Esophagus muscularis mucosa (tissue), 4 donors: ENCODE measurements at regions not wholly inside any gene's neighbourhood (a gene's known extent, or its start where the extent isn't known, plus 50 kb on each side); places are given as distances from the start of the nearest gene placed in this dataset.
A peak's percentile ranks its signal among the peaks of the same experiment; 100 is the strongest.
"Not testable (repeated sequence)": the region's sequence is repeated elsewhere in the genome, so short reads cannot be mapped to it uniquely, and the experiment has no call there.

Source experiments
- DNase-seq: peaks from one replicate; pipeline ENCODE4 v3.0.0-alpha.2; 2017; ENCODE audit errors: extremely low spot score
- H3K27ac ChIP-seq, 4 donors: fragments of 200-600 bp; sonication (generic); replicated peaks in 1 of 4; 1 replicate in 3 of 4; 2 replicates in 1 of 4; pipeline ENCODE4 v1.5.1; 2016 to 2019; ENCODE audit warnings: mild to moderate bottlenecking in 1 of 4
- H3K27me3 ChIP-seq, 4 donors: fragments of 200-600 bp; sonication (generic); one replicate each; pipeline versions ENCODE4 v1.5.1 to v1.6.0; 2016 to 2019
- H3K36me3 ChIP-seq, 4 donors: fragments of 200-600 bp; sonication (generic); one replicate each; pipeline ENCODE4 v1.5.1; 2016 to 2019
- H3K4me1 ChIP-seq, 4 donors: fragments of 200-600 bp; sonication (generic); one replicate each; pipeline ENCODE4 v1.5.1; 2016 to 2019
- H3K4me3 ChIP-seq, 4 donors: fragments of 200-600 bp; sonication (generic); 1 replicate in 2 of 4; 2 replicates in 2 of 4; pipeline ENCODE4 v1.5.1; 2016 to 2019; ENCODE audit warnings: mild to moderate bottlenecking in 4 of 4, moderate library complexity in 1 of 4
- H3K9me3 ChIP-seq, 4 donors: fragments of 200-600 bp; sonication (generic); 1 replicate in 3 of 4; 2 replicates in 1 of 4; pipeline ENCODE4 v1.5.1; 2016 to 2019
- CTCF ChIP-seq, 3 experiments: fragments of 200-600 bp in 2 of 3; fragments of 450-650 bp in 1 of 3; sonication (generic) in 2 of 3; IDR thresholded peaks; one replicate each; pipeline ENCODE4 v1.5.1; 2017 to 2019; ENCODE audit warnings: antibody characterized with exemption in 3 of 3, mild to moderate bottlenecking in 2 of 3, moderate library complexity in 1 of 3
- EP300 ChIP-seq: sonication (generic); formaldehyde crosslinking; IDR thresholded peaks from one replicate; pipeline ENCODE4 v1.6.1; 2017; ENCODE audit warnings: antibody characterized with exemption
- POLR2A ChIP-seq: fragments of 450-650 bp; IDR thresholded peaks from one replicate; pipeline ENCODE4 v1.6.1; 2017; ENCODE audit warnings: antibody characterized with exemption, moderate library complexity, mild to moderate bottlenecking, low read depth
- POLR2AphosphoS5 ChIP-seq, 2 donors: sonication (generic); formaldehyde crosslinking; IDR thresholded peaks; one replicate each; pipeline ENCODE4 v1.6.1; 2017; ENCODE audit warnings: antibody characterized with exemption in 2 of 2
- WGBS: methylation state at CpG from one replicate; pipeline ENCODE4 v1.1.5; 2018; 5-methylcytosine and 5-hydroxymethylcytosine counted together
- intact Hi-C: fragments of 100-400 bp; cut with DNase I; formaldehyde crosslinking; loops from one replicate; pipeline ENCODE4 v1.15.1; 2023

DNA sequence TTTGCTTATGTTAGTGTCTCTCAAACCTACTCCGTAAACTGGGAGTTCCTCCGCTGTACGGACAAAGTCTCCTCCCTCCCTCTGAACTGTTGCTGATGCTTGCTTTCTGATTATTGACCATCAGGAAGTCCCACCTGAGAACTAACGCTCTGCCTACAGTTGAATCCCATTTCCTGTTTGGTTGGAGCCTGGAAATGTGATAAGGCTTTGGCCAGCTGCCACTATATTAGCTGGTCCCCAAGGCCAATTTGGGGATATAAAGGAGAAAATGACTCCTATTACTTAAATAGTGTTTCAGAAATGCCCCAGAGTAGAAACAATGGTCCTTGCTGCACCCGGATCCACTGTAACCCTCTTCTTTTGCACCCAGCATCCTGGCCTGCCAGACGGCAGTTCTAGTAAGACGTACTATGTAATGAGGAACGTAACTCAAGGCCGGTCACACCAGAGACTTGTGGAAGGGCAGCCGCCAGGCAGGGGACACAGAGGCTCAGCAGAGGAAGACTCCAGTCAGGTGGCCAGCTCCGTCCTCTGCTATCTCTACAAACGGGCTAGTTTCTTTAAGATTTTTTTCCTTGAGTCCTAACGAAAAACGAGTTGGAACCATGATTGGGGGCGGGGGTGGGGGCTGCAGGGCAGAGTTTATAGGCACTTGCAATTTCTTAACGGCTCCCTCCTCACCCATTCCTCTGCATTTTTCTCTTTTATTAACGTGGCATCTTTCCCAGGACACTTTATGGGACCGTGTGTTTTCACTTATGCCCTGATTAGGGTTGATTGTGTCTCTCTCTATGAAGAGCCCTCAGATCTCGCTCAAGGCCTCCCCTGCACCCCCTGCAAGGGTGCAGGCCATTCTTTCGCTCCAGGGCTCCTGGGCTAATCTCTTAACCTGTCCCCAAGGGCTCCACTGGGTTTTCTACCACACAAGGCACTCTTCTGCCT lies 72.8 kb upstream of the CDON start:
- DNase-seq = no peak
- WGBS = 70% methylated on average over 20 of the region's 20 CpGs
- intact Hi-C loops = no loop called here

GRCh38 chr11:126134461-126135155 lies 71.9 kb upstream of the CDON start:
- intact Hi-C loops = no loop called here
- H3K4me3 ChIP-seq = no peak overlapping the region
- TF ChIP-seq POLR2A (no peak), EP300 (no peak), POLR2AphosphoS5 (IDR thresholded peaks at IDR 0.05) (no peak), CTCF (IDR thresholded peaks at IDR 0.05) (no peak)
- H3K4me1 ChIP-seq = peaks cover 41 to 97% (median 88%) of the 10 kb centered on the region in 4 donors
- no peak for DNase-seq
- H3K36me3 ChIP-seq = no peaks in the 10 kb centered on the region
- 76% methylated on average over 8 of the region's 8 CpGs for WGBS
- no peak overlapping the region for H3K27ac ChIP-seq
- no peaks in the 10 kb centered on the region for H3K27me3 ChIP-seq
- no peaks in the 10 kb centered on the region for H3K9me3 ChIP-seq

More for the DNA sequence above, 72.8 kb upstream of the CDON start:
- Histone ChIP-seq H3K4me3 (no peak overlapping the region), H3K36me3 (no peaks in the 10 kb centered on the region), H3K27me3 (no peaks in the 10 kb centered on the region), H3K9me3 (no peaks in the 10 kb centered on the region), H3K4me1 (peaks cover 50 to 97% (median 88%) of the 10 kb centered on the region in 4 donors), H3K27ac (peak overlapping the region; percentile 25 to 84 (median 60))
- no peak for TF ChIP-seq CTCF (IDR thresholded peaks at IDR 0.05)
- no peak for TF ChIP-seq POLR2A
- no peak for TF ChIP-seq EP300
- no peak for TF ChIP-seq POLR2AphosphoS5 (IDR thresholded peaks at IDR 0.05)

DNA sequence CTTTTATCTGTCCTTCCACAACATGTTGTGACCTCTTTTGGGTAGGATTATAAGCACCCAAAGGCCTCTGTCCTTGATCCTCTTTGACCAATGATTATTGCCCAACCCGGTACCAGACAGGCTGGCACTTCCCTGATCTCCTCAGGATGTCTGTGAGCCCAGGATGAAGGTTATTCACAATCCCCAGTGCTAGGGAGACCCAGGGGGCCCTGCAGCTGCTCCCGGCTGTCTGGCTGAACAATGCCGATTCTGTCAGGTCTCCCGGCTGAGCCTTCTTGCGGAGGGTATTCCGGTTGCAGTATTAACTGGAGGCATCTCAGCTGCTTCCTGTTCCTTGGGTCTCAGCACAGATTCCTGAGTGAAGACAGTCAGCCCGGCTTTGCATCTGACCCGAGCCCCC lies 71.2 kb upstream of the CDON start:
- peaks cover 34 to 97% (median 86%) of the 10 kb centered on the region in 4 donors for H3K4me1 ChIP-seq
- no peaks in the 10 kb centered on the region for H3K27me3 ChIP-seq
- no peak overlapping the region for H3K27ac ChIP-seq
- intact Hi-C loops = no loop called here
- DNase-seq = no peak
- no peaks in the 10 kb centered on the region for H3K36me3 ChIP-seq
- WGBS = 86% methylated on average over 6 of the region's 8 CpGs
- no peak for TF ChIP-seq POLR2A
- no peak for TF ChIP-seq POLR2AphosphoS5 (IDR thresholded peaks at IDR 0.05)
- no peak for TF ChIP-seq EP300
- TF ChIP-seq CTCF (IDR thresholded peaks at IDR 0.05) = no peak
- H3K9me3 ChIP-seq = no peaks in the 10 kb centered on the region
- no peak overlapping the region for H3K4me3 ChIP-seq

- 60% methylated on average over 3 of the region's 3 CpGs for WGBS
- no peak for DNase-seq
- intact Hi-C loops = no loop called here
- no peak for TF ChIP-seq POLR2A
- peak in 2 of 3 experiments; percentile 7 to 22 for TF ChIP-seq CTCF (IDR thresholded peaks at IDR 0.05)
- Histone ChIP-seq H3K4me3 (no peak overlapping the region), H3K4me1 (peaks cover 31 to 95% (median 86%) of the 10 kb centered on the region in 4 donors), H3K27me3 (no peaks in the 10 kb centered on the region), H3K27ac (peak overlapping the region in 3 of 4 donors; percentile 31 to 45 (median 34)), H3K36me3 (no peaks in the 10 kb centered on the region), H3K9me3 (no peaks in the 10 kb centered on the region)
Measured at GRCh38 chr11:126132319-126132718, 69.7 kb upstream of the CDON start.

DNA sequence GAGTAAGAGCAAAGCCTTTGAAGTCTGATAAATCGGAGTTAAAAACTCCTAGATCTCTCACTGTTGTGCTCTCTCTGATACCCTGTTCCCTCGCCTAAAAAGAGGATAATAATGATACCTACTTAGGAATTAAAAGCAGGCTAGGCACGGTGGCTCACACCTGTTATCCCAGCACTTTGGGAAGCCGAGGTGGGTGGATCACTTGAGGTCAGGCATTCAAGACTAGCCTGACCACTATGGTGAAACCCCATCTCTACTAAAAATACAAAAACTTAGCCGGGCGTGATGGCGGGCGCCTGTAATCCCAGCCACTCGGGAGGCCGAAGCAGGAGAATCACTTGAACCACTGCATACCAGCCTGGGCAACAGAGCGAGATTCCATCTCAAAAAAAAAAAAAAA lies 68.1 kb upstream of the CDON start:
- H3K4me3 ChIP-seq, H3K36me3 ChIP-seq, H3K27me3 ChIP-seq, H3K9me3 ChIP-seq, DNase-seq, intact Hi-C loops: not testable (repeated sequence)
- WGBS = 91% methylated on average over 11 of the region's 11 CpGs
- peaks cover 29 to 81% (median 72%) of the 10 kb centered on the region in 4 donors for H3K4me1 ChIP-seq
- H3K27ac ChIP-seq = peak overlapping the region in 3 of 4 donors; percentile 49 to 53 (median 53)
